B cell (primary cell): ENCODE measurements at regions not wholly inside any gene's neighbourhood (a gene's known extent, or its start where the extent isn't known, plus 50 kb on each side); places are given as distances from the start of the nearest gene placed in this dataset.

Source experiments
- ATAC-seq: fragments of 200-7000 bp; cut with Tn5 transposase; one replicate; pipeline ENCODE4 v1.10.0; 2021; ENCODE audit warnings: low read depth, mild to moderate bottlenecking, moderate number of reproducible peaks, moderate library complexity
- CTCF ChIA-PET: fragments of 350-600 bp; sonication (Branson Sonifier 250); formaldehyde crosslinking; loops from one replicate; lab custom pipeline; 2021; ENCODE audit warnings: antibody characterized with exemption, inconsistent platforms; lab: Charles Lee
- POLR2A ChIA-PET: fragments of 350-600 bp; sonication (Branson Sonifier 250); formaldehyde crosslinking; loops from one replicate; lab custom pipeline; 2021; ENCODE audit warnings: antibody characterized with exemption; lab: Charles Lee
- DNase-seq: peaks from one replicate; pipeline ENCODE4 v3.0.0; 2013
- H2AFZ ChIP-seq: 2 replicates; pipeline ENCODE4 v1.6.1; 2012; ENCODE audit warnings: mild to moderate bottlenecking, low read depth, low read length; ENCODE audit not compliant: insufficient read depth, poor library complexity, severe bottlenecking
- H3K27ac ChIP-seq, 2 donors: 1 replicate in 1 of 2; 2 replicates in 1 of 2; pipeline ENCODE4 v1.5.1; 2012 to 2013; ENCODE audit warnings: low read length in 2 of 2, mild to moderate bottlenecking in 2 of 2, moderate library complexity in 1 of 2
- H3K27me3 ChIP-seq, 4 experiments: fragments of 200-600 bp in 1 of 4; sonication (generic) in 1 of 4; replicated peaks in 1 of 4; 1 replicate in 2 of 4; 2 replicates in 2 of 4; pipeline versions ENCODE4 v1.6.1 to v1.7.0; 2013 to 2016; ENCODE audit warnings: low read length in 3 of 4, mild to moderate bottlenecking in 2 of 4, mixed read lengths in 1 of 4, moderate library complexity in 1 of 4; ENCODE audit not compliant: insufficient read depth in 4 of 4, control insufficient read depth in 3 of 4; ENCODE audit errors: control extremely low read depth in 1 of 4
- H3K36me3 ChIP-seq, 2 experiments: replicated peaks in 1 of 2; 1 replicate in 1 of 2; 2 replicates in 1 of 2; pipeline versions ENCODE4 v1.6.1 to v1.7.1; 2013; ENCODE audit warnings: low read length in 1 of 2; ENCODE audit not compliant: insufficient read depth in 2 of 2, control insufficient read depth in 1 of 2; ENCODE audit errors: control extremely low read depth in 1 of 2, extremely low read depth in 1 of 2
- H3K4me1 ChIP-seq, 2 donors: fragments of 200-600 bp in 1 of 2; sonication (generic) in 1 of 2; 1 replicate in 1 of 2; 2 replicates in 1 of 2; pipeline versions ENCODE4 v1.5.1 to v1.6.1; 2013 to 2017; ENCODE audit warnings: low read length in 2 of 2; ENCODE audit not compliant: control insufficient read depth in 2 of 2, insufficient read depth in 2 of 2
- H3K4me2 ChIP-seq: replicated peaks from 2 replicates; pipeline ENCODE3; 2012; ENCODE audit warnings: mild to moderate bottlenecking, low read depth, low read length; ENCODE audit not compliant: poor library complexity, severe bottlenecking
- H3K4me3 ChIP-seq, 5 experiments: fragments of 200-600 bp in 1 of 5; sonication (generic) in 1 of 5; 1 replicate in 3 of 5; 2 replicates in 2 of 5; pipeline versions ENCODE4 v1.5.1 to v1.7.0; 2011 to 2016; ENCODE audit warnings: low read length in 4 of 5, mild to moderate bottlenecking in 4 of 5, low read depth in 2 of 5, control low read depth in 1 of 5, moderate library complexity in 1 of 5; ENCODE audit not compliant: insufficient read depth in 1 of 5; ENCODE audit errors: control extremely low read depth in 1 of 5, extremely low read depth in 1 of 5
- H3K79me2 ChIP-seq: fragments of 200-600 bp; sonication (generic); one replicate; pipeline ENCODE4 v1.6.0; 2016; ENCODE audit warnings: low read length; ENCODE audit not compliant: control insufficient read depth, insufficient read depth
- H3K9ac ChIP-seq: fragments of 200-600 bp; sonication (generic); 2 replicates; pipeline ENCODE4 v1.6.1; 2017; ENCODE audit warnings: mild to moderate bottlenecking, low read length, moderate library complexity
- H3K9me3 ChIP-seq, 3 donors: one replicate each; pipeline versions ENCODE4 v1.6.1 to v1.7.1; 2013; ENCODE audit warnings: low read length in 2 of 3; ENCODE audit not compliant: control insufficient read depth in 2 of 3, insufficient read depth in 1 of 3; ENCODE audit errors: control extremely low read depth in 1 of 3
- H4K20me1 ChIP-seq: 2 replicates; pipeline ENCODE4 v1.6.0; 2012; ENCODE audit warnings: mild to moderate bottlenecking, low read length; ENCODE audit not compliant: insufficient read depth, control insufficient read depth, poor library complexity, severe bottlenecking
- H3K27ac Mint-ChIP-seq: one replicate; pipeline ENCODE4 v1.8.0; 2021; ENCODE audit warnings: mixed read lengths
- H3K27me3 Mint-ChIP-seq: one replicate; pipeline ENCODE4 v1.8.0; 2021; ENCODE audit warnings: mixed read lengths
- H3K4me1 Mint-ChIP-seq: one replicate; pipeline ENCODE4 v1.8.0; 2021; ENCODE audit warnings: mixed read lengths
- H3K4me3 Mint-ChIP-seq: one replicate; pipeline ENCODE4 v1.8.0; 2021; ENCODE audit warnings: mixed read lengths
- H3K9me3 Mint-ChIP-seq: one replicate; pipeline ENCODE4 v1.8.0; 2022; ENCODE audit warnings: mixed read lengths; ENCODE audit not compliant: insufficient read depth
- CTCF ChIP-seq: fragments of 200-600 bp; IDR thresholded peaks from one replicate; pipeline ENCODE4 v1.8.0; 2022; ENCODE audit warnings: antibody characterized with exemption, mild to moderate bottlenecking
- EZH2 ChIP-seq: IDR thresholded peaks from 2 replicates; pipeline ENCODE4 v1.6.1; 2012; ENCODE audit warnings: borderline replicate concordance, low read depth, mild to moderate bottlenecking, moderate library complexity, low read length; ENCODE audit not compliant: insufficient read depth, poor library complexity, severe bottlenecking
- WGBS: methylation state at CpG from one replicate; pipeline ENCODE4 v1.1.5; 2013; ENCODE audit warnings: missing lambda C conversion rate; ENCODE audit not compliant: insufficient coverage; 5-methylcytosine and 5-hydroxymethylcytosine counted together
- intact Hi-C: fragments of 100-400 bp; cut with micrococcal nuclease; formaldehyde crosslinking; loops from one replicate; pipeline ENCODE4 v1.10.0; 2022

DNA sequence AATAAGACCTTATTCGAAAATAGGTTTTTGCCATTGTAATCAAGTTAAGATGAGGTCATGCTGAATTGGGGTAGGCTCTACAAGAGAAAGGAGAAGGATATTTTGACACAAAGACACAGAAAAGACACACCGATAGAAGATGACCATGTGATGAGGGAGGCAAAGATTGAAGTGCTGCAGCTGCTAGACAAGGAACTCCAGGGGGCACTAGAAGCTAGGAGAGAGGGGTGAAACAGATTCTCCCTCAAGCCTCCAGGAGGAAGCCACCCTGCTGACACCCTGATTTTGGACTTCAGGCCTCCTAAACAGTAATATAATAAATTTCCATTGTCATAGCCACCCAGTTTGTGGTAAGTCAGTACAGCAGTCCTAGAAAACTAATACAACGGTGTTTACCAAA is 506.8 kb upstream of the CAMK1G start:
- intact Hi-C loops: no loop called here
- no peak overlapping the region for H3K4me3 Mint-ChIP-seq
- no CpG with 5 or more reads among the region's 3 CpGs for WGBS

DNA sequence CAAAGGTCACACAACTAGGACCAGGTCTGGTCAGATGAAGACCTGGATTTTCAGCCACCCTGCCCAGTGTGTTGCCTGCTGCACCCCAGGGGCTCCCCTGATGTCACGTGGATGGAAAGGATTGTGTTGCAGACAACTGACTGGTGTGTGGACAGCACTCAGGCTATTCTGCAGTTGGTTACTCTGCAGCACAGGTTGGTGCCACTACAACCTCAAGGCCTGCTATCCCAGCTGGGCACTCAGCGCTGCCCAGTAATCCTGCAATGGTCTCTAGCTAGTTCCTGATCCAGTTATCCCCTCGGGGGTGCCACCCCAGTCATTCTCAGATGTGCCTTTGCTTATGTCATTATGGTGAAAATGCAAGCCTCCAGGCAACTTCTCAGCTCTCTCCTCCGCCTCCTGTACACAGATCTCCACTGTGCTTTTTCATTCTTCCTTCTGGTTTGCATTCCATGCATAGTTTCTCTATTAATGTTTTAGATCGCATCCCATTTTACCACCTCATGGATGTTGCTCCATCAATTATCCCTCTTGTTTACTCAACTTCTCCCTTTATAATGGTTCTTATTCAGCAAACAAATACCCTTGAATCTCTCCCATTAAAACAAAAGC is 503.2 kb upstream of the CAMK1G start:
- no peak overlapping the region for H3K9ac ChIP-seq
- H3K79me2 ChIP-seq: no peaks in the 10 kb centered on the region
- Mint-ChIP-seq H3K4me3 (no peak overlapping the region), H3K27ac (no peak overlapping the region), H3K4me1 (no peaks in the 10 kb centered on the region), H3K27me3 (peaks cover 4% of the 10 kb centered on the region), H3K9me3 (no peaks in the 10 kb centered on the region)
- H3K27ac ChIP-seq: no peak overlapping the region
- no peak for TF ChIP-seq EZH2
- DNase-seq: no peak
- H3K36me3 ChIP-seq: no peaks in the 10 kb centered on the region
- ChIA-PET CTCF (no interaction called here), POLR2A (no interaction called here)
- H3K4me2 ChIP-seq: no peak overlapping the region
- no peak overlapping the region for H2AFZ ChIP-seq
- WGBS: 87% methylated on average over 5 of the region's 5 CpGs
- no peak overlapping the region for H3K4me3 ChIP-seq
- no peaks in the 10 kb centered on the region for H3K9me3 ChIP-seq
- no peaks in the 10 kb centered on the region for H3K4me1 ChIP-seq
- H3K27me3 ChIP-seq: peaks cover 0 to 3% (median 0%) of the 10 kb centered on the region in 4 experiments
- intact Hi-C loops: no loop called here
- H4K20me1 ChIP-seq: no peaks in the 10 kb centered on the region
- no peak for ATAC-seq

More for the DNA sequence above, 506.8 kb upstream of the CAMK1G start:
- TF ChIP-seq CTCF (no peak), EZH2 (no peak)
- peaks cover 0 to under 1% (median 0%) of the 10 kb centered on the region in 4 experiments for H3K27me3 ChIP-seq
- no peaks in the 10 kb centered on the region for H3K36me3 ChIP-seq
- ATAC-seq (no peak), DNase-seq (no peak)
- H3K9ac ChIP-seq: no peak overlapping the region
- H3K27me3 Mint-ChIP-seq: peaks cover 4% of the 10 kb centered on the region
- CTCF ChIA-PET: no interaction called here
- POLR2A ChIA-PET: no interaction called here
- no peaks in the 10 kb centered on the region for H3K9me3 ChIP-seq
- H3K9me3 Mint-ChIP-seq: no peaks in the 10 kb centered on the region
- H3K79me2 ChIP-seq: no peaks in the 10 kb centered on the region
- no peaks in the 10 kb centered on the region for H3K4me1 Mint-ChIP-seq
- no peak overlapping the region for H3K4me2 ChIP-seq
- H3K27ac ChIP-seq: no peak overlapping the region
- H3K27ac Mint-ChIP-seq: no peak overlapping the region
- H4K20me1 ChIP-seq: no peaks in the 10 kb centered on the region
- no peak overlapping the region for H2AFZ ChIP-seq
- no peaks in the 10 kb centered on the region for H3K4me1 ChIP-seq
- no peak overlapping the region for H3K4me3 ChIP-seq
